IMR-90 (cell line): ENCODE measurements at regions not wholly inside any gene's neighbourhood (a gene's known extent, or its start where the extent isn't known, plus 50 kb on each side); places are given as distances from the start of the nearest gene placed in this dataset.

Experiments
- CEBPB ChIP-seq: IDR thresholded peaks from 2 replicates; pipeline ENCODE4 v1.6.1; 2012; ENCODE audit warnings: low read depth, low read length, improper control_type of control experiment
- CTCF ChIP-seq: conservative IDR thresholded peaks from 2 replicates; pipeline ENCODE4 v1.5.1; 2012; ENCODE audit warnings: mild to moderate bottlenecking, low read depth, low read length, improper control_type of control experiment

DNA sequence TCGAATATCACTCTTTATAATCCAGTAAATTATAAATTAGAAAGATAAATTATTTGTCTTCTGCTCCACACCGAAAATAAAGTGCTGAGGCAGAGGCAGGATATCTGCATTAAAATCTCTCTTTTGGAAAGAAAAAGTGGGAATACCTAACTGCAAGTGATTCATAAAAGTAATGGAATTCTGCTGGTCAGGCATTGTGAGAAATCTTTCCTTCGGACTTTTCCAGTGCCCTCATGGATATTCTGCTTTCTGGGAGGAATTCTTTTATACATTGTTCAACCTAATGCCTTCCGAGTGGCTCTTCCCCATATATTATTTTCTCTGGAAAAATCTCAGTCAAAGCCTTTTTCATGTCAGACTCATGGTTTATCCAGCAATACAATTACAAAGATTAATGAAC is 158.3 kb upstream of the RNPC3 start:
- TF ChIP-seq CTCF: no peak
- no peak for TF ChIP-seq CEBPB
